Islet precursor cell (in vitro differentiated cells): ENCODE measurements at regions not wholly inside any gene's neighbourhood (a gene's known extent, or its start where the extent isn't known, plus 50 kb on each side); places are given as distances from the start of the nearest gene placed in this dataset.
"Not testable (repeated sequence)": the region's sequence is repeated elsewhere in the genome, so short reads cannot be mapped to it uniquely, and the experiment has no call there.

ENCODE experiments used
- DNase-seq: peaks from one replicate; pipeline ENCODE4 v3.0.0-alpha.2; 2018

DNA sequence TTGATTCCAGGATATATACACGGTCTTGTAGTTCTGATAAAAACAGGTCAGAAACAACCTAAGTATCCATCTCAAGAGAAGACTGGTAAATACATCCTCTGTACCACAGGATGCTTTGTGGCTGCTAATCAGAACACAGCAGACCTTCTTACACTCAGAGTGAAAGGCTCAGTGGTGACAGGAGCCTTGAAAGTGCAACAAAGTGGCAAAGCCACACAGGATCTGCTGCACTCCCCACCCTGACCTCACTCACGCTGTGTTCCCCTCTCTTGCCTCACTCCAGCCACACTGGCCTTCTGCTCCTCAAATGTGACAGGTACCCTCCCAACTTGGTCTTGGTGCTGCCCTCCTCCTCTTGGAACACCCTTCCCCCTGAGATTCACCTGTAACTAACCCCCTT, 98.1 kb upstream of the GRIP1 start:
- DNase-seq, result peak; percentile 63

DNA sequence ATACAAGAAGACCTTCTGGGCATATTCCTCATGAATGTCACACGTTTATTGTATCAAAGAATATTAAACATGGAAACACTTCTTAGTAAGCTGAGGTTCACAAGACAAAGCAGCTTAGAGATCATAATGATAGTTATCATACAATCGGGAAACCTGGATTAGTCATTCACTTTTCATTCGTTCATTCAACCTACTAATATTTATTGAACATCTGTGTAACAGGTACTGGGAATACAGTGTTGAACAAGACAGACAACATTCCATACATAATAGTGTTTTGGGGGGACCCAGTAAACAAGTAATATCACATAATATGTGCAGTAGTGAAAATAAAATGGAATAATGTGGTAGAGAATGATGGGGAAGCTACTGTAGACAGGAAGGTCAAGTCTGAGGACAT, 100.6 kb upstream of the GRIP1 start:
- DNase-seq, result no peak

DNA sequence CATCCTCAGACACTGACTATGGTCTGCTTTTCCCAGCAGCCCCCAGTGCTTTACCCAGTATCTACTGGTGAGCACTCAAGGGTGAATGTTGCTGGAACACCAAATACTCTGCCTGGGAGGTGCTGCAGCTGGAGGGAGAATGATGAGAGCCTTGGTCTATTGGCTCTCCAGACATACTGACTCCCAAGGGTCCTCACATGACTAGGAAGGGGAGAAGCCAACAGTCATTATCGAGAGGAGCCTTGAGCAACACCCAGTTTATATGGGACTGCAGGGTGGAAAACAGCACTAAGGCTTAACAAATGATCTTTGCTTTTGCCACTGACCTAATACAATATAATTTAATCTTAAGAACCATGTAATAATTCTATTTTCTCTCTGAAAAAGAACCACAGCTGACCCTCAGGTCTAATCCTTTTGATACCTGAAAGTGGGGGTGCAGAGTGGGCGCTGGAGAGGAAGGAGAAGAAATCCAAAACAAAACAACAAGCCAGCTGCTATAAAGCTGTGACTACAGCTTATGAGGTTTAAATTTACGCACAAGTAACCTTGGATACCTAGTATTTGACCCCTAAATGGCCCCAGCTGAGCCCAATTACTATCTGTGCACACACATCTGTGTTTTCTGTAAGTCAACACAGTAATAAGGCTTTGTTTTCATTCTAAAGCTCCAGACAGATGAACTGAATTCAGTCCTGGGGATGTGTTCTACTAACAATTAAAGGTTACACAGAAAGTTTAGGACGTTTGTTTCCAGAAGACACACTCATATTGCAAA, 107.8 kb upstream of the GRIP1 start:
- DNase-seq, result no peak

DNA sequence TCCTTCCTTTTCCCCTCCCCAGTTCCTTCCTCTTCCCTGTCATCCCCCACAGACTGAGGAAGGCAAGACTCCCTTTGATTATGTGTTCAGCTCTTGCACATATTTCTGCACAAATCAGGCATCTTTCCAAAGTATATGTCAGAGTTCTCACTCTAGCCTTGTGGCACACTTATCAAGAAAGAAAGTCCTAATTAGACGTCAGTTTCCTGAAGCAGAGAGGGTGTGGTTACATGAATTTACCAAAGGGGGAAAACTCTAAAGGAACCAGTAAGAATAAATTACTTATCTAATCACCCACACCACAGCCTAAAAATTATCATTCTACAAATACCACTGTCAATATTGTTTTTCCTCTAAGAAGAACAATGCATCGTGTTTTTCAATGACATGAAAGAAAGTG, 120.7 kb upstream of the GRIP1 start:
- DNase-seq, result no peak

DNA sequence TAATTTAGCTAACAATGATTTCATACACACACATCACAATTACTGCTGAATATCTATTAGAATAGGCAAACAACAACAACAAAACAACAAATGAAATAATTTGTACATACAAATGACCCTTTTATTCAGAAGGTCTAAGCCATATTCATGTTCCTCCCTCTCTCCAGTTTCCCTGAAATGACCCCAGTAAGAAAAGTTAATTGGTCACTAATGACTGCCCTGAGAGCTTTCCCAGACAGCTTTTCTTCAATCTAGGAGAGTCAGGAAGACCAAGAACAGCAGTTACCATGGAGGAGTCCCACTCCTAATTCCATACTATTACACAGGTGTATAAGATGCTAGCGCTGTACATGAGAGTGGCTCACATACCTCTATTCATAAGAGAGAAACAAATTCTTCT, 121.2 kb upstream of the GRIP1 start:
- DNase-seq, result no peak

DNA sequence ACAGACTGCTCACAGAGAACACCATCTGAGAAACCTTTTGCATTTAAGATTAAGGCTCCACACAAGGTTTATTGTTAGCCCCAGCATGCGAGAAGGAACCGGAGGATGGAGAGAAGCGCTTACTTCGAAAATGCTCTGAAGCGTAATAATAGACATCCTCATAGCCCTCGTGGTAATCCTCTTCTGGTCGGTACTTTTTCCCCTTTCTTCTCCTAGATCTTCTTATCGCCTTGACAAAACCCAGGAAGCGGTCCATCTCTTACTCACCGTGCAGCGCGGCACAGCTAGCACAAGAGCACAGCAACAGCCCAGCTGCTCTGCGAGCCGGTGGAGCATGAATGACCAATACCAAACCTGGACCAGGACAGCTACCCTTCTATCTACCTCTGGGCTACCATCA, 125.1 kb upstream of the GRIP1 start:
- no peak for DNase-seq

DNA sequence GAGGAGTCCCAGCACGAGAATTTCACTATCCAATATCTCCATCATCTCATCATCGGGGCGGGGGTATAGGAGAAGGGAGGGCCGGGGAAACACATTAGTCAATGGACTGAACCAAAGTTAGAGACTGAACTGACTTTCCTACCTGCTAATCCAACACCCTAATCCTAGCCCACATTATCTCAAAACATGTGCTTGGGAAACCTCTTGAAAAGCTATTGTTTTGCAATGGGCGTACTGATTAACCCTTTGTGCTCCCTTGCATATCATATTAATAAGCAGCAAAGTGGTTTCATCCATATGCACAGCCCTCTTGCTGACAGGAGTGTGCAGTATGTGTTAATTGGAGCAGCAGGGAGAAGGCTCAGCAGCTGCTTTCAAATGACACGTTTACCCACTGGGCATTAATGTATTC, 125.7 kb upstream of the GRIP1 start:
- no peak for DNase-seq

DNA sequence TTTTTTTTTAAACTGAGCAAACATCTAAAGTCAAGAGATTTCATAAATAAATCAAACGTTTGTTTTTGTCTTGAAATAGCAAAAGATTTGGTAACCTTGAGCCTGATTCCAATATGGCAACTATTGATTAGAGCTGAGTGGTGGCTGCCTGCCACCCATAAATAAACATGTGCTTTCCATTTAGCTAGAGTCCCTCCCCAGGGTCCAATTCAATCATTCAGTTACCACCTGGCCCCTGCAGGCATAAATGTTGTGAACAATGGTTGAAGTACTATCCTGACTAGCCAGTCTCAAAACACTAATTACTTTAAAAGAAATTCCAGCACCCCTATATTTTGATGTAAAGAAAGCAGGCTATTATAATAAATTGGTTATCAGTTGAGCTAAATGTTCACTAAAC, 129.7 kb upstream of the GRIP1 start:
- DNase-seq, result no peak

DNA sequence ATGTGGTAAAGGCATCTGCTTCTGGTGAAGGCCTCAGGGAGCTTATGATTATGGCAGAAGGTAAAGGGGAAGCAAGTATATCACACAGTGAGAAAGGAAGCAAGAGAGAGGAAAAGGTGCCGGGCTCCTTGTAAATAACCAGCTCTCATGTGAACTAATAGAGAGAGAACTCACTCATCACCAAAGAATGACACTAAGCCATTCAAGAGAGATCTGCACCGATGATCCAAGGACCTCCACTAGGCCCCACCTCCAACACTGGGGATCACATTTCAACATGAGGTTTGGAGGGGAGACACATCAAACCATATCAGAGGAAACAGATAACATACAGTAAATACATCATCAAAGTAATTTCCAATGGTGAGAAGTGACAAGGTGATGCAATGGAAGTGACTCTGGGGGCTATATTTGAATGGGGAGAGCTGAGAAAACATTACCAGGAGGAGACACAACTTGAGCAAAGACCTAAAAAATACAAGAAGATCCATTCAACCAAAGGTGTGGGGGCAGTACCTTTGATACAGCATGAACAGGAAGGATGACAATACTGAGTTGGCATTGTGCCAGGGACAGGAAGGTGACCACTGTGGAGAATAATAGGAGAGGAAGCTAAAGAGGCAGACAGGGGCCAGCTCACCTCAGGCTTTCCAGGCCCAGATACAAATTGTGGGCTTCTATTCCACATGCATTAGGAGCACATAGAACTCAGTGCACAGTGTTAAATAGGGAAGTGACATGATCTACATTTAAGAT, 134.4 kb upstream of the GRIP1 start:
- DNase-seq, result no peak

DNA sequence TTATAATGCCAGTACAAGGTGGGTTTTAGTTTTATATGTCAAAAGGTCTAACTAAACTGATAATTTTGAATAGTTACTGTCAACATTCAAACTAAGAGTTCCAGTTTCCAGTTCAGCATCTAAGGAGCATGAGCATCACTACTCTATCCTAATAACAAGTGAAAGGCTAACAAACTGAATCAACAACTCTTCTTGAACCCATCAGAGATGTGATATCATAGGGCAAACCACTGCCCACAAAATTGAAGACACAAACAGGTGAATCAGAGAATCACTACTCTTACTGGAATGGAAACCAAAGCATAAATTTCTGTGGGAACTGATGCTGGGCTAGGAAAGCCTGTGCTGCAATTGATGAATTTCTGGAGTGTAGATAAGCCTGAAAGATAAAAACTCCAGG, 140.7 kb upstream of the GRIP1 start:
- no peak for DNase-seq

DNA sequence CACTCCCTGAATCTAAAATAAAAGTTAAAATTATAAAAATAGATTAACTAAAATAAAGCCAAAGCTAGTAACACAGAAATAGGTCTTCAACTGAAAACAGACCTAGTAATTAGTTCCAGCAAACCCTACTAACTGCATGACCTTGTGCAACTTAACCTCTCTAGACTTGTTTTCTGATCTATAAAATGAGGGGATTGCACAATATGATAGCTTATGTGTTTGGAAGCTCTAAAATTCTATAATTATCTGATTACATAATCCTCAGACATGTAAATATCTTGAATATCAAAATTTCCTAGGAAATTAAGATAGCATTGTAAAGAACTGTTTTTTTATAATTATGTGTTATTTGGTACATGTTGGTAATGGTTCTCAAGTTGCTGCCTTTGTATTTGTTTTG, 144.1 kb upstream of the GRIP1 start:
- DNase-seq, result no peak

DNA sequence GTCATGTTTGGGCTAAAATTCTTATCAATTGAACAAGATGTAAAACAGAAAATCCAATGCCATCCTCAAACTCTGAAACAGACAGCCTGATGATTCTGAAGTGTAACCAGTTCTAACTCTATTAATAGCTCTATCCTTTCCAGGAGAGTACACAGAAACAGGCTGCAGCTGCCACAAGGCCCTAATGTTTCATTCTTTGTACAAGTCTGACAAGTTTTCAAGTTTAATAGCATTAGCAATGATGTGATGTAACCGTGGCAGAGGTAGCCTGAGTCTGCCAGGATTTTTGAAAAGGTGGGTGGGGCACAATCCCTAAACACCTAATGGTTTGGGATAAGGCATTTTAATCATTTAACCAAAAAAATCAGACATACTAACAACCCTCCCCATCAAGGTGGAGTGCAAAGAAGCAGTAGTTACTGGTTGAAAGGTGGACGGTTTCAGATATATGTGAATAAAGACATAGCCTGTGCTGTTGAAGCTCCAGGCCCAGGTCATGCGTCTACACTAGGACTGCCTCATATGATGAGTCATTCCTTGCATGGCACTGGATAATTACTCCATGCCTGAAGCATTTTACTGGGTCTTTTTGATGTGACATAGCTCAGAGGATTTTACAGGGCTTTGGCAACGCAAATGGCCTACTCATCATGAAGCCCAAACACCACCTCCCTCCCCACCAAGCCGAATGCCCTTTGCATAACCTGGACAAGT, 145.1 kb upstream of the GRIP1 start:
- peak; percentile 96 for DNase-seq

DNA sequence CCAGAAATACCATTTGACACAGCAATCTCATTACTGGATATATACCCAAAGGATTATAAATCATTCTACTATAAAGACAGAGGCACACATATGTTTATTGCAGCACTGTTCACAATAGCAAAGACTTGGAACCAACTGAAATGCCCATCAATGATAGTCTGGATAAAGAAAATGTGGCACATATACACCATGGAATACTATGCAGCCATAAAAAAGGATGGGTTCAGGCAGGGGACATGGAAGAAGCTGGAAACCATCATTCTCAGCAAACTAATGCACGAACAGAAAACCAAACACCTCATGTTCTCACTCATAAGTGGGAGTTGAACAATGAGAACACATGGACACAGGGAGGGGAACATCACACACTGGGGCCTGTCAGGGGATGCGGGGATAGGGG, 147.0 kb upstream of the GRIP1 start:
- DNase-seq, result not testable (repeated sequence)

DNA sequence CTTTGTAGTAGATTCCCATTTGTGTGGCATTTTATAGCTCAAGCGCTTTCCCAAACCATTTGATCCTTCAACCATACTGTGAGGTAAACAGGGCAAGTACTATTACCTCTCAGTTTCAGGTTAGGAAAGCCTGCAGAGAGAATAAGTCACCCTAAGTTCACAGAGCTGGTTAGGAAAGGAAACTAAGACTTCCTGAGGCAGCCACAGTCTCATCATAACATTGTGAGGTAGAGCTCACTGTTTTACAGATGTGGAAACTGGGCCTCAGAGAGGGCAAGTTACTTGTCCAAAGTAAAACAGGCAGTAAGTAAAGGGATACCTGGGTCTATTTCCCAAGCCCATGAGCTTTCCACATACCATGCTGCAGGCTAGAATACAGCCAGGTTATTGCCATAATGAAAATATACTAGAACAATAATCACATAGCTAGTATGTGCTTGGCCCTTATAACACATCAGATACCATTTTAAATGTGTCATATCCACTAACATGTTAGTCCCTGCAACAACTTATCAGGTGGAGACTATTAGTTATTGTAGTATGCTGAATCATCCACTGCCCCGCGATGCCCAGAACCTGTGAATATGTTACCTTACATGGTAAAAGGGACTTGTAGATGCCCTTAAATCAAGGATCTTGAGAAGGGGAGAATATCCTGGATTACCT, 150.9 kb upstream of the GRIP1 start:
- no peak for DNase-seq

DNA sequence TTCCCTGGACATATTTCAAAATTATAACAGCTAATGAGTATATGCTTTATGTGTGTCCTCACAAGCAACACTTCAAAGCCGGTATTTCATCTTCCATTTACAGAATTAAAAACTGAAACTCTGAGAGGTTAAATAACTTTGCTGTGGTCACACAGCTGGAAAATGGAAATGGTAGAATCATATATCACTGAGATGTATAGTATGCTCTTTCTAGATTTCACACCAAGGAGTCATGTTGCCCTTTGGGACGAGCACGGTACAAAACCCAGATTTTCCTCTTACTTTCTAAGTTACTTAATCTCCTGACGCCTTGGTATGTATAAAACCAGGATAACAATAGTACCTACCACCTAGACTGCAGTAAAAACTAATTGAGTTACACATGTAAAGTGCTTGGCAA, 152.6 kb upstream of the GRIP1 start:
- DNase-seq, result no peak

DNA sequence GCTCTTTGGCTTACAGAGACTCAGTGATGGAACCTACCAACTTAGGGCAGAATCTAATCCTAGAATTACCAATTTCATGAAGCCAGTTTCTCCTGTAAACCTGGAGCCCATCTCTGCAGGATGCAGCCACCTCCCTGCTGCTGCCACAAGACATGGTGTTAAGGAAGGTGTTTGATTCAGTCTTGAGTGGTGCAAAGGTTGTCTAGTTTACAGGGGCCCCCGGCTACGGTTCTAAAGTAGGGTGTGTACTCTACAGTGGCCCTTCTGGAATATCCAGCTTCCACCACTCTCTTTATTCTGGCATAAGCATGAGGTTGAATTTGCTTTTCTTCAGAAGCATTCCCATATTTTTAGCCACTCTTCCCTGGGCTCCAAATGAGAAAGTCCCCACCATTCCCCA, 154.1 kb upstream of the GRIP1 start:
- DNase-seq, result no peak

DNA sequence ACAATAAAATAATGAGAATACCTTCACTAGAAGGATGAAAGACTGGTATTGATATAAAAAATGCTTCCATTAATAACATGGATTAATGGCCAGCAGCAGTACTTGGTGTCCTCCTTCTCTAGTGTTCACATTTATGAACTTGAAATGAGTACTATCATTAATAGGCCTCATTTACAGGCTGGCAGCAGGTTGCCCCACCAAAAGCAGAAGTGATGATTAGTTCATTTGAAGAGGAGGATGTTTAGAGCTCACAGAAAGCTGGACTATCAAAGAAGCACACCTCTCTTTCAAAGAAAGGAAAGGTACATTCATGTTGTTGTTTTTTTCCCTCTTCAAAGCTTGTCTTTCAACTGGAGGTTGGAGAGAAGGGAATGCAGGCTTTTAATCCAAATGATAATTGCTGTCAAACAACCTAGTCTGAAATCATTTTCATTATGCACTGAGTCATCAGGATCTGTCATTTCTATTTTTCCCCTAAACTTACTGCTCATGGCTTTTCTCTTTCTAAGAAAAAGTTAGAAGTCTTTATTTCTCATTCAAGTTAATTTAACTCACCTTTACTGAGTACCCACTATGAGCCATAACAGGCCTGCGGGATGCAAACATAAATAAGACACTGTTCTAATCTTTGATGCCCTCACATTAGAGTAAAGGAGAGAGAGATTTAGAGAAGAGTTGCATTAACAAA, 157.9 kb upstream of the GRIP1 start:
- no peak for DNase-seq

DNA sequence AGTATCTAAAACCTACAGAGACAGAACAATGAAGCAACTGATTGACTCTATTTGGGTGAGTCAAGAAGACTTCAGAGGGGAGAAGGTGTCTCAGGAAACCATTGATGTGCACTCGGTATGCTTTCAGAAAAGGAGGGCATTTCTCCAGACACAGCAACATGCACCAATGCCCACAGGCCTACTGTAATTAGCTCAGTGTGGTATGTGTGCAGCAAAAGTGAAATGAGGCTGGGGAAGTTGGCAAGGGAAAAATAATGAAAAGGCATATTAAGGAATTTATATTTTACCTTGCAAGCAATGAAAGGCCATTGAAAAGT, 158.4 kb upstream of the GRIP1 start:
- no peak for DNase-seq

DNA sequence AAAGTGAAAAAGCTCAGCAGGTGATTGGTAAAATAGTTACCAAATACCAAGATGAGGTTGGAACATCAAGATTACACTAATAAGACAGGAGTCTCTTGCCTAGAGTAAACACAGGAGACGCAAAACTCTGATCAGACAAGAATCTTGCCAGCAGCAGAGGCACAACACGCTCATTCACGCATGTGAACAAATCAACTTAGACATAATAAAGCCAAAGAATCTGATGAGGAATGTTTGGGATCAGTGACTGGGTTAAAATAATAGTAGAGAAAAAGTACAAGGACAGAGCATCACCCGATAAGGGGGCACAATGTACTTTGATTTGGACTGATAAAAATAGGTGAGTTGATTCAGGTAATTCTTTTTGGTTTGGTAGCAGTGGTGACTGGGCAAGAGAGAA, 159.5 kb upstream of the GRIP1 start:
- no peak for DNase-seq

DNA sequence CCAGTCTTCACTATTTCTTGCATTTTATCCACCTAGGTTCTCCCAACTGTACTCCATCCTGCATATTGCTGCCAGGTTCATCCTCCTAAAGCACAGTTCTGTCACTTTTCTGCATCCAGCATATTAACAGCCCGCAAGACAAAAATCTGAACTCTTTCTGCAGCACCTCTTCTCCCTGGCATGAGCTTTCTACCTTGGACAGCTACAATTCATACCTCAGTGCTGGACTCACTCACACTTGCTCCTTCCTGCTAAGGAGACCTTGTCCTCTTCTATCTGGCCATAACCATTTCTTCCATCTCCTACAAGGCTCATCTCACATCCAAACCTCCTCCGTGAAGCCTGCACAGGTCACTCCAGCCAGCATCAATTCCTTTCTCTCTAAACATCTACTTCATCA, 170.1 kb upstream of the GRIP1 start:
- DNase-seq, result no peak

DNA sequence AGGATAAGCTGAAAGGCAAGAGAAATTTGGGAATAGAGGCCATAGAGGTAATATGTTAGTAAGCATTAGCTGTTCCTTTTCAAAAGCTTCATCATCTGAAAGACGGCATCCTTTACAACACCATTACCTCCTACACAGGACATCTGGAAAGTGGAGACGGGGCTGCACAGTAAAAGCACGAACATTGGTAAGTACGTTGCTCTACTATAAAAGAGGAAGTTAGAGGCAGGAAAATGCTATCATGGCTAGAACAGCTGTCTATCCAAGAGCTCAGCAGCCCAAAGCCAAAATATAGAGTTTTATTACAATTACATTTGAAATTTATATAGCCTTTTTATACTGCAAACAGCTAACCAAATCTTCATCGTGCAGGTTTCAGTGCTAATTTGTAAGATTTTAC, 172.3 kb upstream of the GRIP1 start:
- no peak for DNase-seq

DNA sequence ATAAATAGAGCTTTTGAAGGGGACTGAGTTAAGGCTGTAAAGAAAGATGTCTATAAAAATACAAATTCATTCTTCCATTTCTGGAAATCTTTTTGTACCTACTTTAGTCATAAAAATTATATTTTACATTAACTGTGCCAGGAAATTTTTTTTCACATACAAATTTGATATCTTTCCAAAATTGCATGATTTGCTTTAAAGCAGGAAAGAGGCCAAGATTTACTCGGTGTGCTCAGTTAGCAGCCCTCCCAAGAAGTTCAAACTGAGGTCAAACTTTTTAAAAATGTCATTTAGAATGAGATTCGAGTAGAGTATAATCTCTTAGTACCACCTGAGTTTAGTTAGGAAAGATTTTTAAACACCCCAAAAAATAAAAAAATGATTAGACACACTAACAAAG, 173.2 kb upstream of the GRIP1 start:
- no peak for DNase-seq

DNA sequence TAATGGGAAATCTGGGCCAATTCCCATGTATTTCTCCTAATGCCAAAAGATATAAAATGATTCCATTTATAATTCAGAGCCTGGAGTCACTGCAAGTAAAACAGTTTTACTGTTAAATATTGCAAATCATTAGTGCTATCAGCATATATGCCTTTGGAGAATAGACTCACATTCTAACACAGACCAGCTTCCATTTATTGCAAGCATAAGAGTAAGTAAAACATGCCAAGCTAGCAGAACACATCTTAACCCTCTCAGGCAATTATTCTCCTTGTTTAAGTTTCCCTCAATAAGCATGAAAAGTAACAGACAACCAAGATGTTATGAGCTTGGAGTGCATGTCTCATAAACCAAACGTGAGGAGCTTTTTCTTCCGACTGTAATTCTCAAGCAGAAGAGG, 173.9 kb upstream of the GRIP1 start:
- no peak for DNase-seq
